Effector memory CD8-positive, alpha-beta T cell (primary cell): ENCODE measurements at regions not wholly inside any gene's neighbourhood (a gene's known extent, or its start where the extent isn't known, plus 50 kb on each side); places are given as distances from the start of the nearest gene placed in this dataset.

Experiments
- ATAC-seq: fragments of 150-1000 bp; cut with Tn5 transposase; replicated peaks from 2 replicates; pipeline ENCODE4 v1.10.0; 2021; ENCODE audit warnings: mild to moderate bottlenecking, moderate library complexity
- DNase-seq, 3 experiments: peaks; one replicate each; pipeline ENCODE4 v3.0.0; 2021
- H3K27ac Mint-ChIP-seq, 2 donors: one replicate each; pipeline ENCODE4 v1.8.0; 2022; ENCODE audit warnings: mild to moderate bottlenecking in 2 of 2, mixed read lengths in 2 of 2, moderate library complexity in 2 of 2
- H3K27me3 Mint-ChIP-seq, 2 donors: one replicate each; pipeline ENCODE4 v1.8.0; 2022; ENCODE audit warnings: mixed read lengths in 2 of 2
- H3K36me3 Mint-ChIP-seq: one replicate; pipeline ENCODE4 v1.8.0; 2022; ENCODE audit warnings: mild to moderate bottlenecking, moderate library complexity, mixed read lengths; ENCODE audit not compliant: insufficient read depth
- H3K4me1 Mint-ChIP-seq, 2 donors: one replicate each; pipeline ENCODE4 v1.8.0; 2022; ENCODE audit warnings: low read depth in 2 of 2, mixed read lengths in 2 of 2
- H3K4me3 Mint-ChIP-seq, 2 donors: one replicate each; pipeline ENCODE4 v1.8.0; 2022; ENCODE audit warnings: mild to moderate bottlenecking in 2 of 2, mixed read lengths in 2 of 2, moderate library complexity in 2 of 2
- H3K9me3 Mint-ChIP-seq, 2 donors: one replicate each; pipeline ENCODE4 v1.8.0; 2022; ENCODE audit warnings: mixed read lengths in 2 of 2

DNA sequence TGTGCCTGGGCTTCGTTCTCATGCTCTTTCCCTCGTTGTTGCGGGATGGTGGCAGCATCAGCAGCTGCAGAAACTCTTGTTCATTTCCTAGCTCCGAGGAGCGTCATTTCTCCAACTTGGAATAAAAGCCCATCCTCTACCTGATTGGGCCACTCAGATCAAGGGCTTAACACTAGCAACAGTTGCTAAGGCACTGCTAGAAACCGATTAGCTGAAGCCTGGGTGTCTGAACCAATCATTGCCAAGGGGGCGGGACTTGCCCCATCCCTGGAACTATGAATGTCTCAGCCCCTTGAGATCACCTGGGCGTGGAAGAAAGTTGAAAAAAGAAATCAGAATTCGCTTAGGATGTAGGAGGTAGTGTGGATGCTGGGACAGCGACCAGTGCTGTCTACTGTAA, 145.3 kb downstream of the FOXL1 start:
- no peak for ATAC-seq
- H3K27ac Mint-ChIP-seq, result no peak overlapping the region
- no peak for DNase-seq
- H3K4me1 Mint-ChIP-seq, result no peaks in the 10 kb centered on the region
- H3K36me3 Mint-ChIP-seq, result no peaks in the 10 kb centered on the region
- no peaks in the 10 kb centered on the region for H3K9me3 Mint-ChIP-seq
- no peak overlapping the region for H3K4me3 Mint-ChIP-seq
- H3K27me3 Mint-ChIP-seq, result peaks cover 23 to 65% of the 10 kb centered on the region in 2 donors

DNA sequence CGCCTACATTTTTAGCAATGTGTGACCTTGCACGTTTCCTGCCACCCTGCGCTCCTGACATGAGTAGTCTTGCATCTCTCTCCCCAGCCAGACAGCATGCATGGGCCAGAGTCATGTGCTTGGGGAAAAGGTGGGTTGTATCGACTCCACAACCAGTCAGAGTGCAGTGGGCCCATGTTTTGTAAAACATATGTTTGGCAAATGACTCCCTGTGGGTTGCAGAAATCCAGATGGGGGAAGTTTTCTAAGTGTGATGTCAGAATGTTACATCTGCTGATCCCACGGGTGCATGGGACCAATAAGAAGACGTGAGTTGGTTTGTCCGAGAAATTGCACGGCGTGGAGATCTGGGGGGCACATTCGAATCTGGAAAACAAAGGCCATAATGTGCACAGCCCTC, 147.1 kb downstream of the FOXL1 start:
- no peaks in the 10 kb centered on the region for H3K36me3 Mint-ChIP-seq
- no peak overlapping the region for H3K4me3 Mint-ChIP-seq
- ATAC-seq (no peak), DNase-seq (no peak)
- peaks cover 28 to 79% of the 10 kb centered on the region in 2 donors for H3K27me3 Mint-ChIP-seq
- no peaks in the 10 kb centered on the region for H3K9me3 Mint-ChIP-seq
- H3K27ac Mint-ChIP-seq, result no peak overlapping the region
- no peaks in the 10 kb centered on the region for H3K4me1 Mint-ChIP-seq

DNA sequence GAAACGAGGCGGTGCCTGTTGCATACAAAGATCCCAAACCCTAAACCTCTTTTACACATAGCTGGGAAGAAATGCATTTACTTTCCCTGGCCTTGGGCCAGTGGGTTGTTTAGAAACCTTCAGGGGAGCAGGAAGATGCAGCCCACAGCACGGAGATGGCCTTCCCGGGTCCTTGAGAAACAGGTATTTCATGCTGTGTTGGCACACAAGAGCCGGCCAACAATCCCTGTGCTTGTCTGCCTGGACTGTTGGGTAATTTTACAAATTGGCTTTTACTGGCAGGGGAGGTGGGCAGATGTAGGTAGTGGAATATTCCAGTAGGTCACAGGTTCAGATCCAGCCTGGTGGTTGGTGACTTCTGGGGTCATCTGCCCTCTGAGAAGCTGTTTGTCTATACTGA, 148.0 kb downstream of the FOXL1 start:
- Mint-ChIP-seq H3K4me3 (no peak overlapping the region), H3K27me3 (peaks cover 34 to 79% of the 10 kb centered on the region in 2 donors), H3K9me3 (no peaks in the 10 kb centered on the region), H3K36me3 (no peaks in the 10 kb centered on the region), H3K27ac (no peak overlapping the region), H3K4me1 (no peaks in the 10 kb centered on the region)
- DNase-seq, result no peak
- no peak for ATAC-seq

DNA sequence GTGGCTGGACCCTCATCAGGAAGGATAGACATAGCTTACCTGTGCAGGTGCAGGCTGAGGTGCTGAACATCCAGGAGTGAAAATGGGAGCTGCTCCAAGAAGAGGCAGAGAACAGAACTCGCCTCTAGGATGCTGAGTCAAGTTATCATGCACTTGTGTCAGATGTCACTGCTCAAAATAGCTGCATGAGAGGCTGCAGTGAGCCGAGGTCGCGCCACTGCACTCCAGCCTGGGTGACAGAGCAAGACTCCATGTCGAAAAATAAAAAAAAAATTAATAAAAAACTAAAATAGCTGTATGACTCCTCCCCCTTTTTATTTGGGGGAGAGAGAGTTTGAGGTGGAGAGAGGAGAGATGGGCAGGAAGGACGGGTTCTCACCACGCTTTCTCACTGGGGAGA, 148.8 kb downstream of the FOXL1 start:
- H3K27me3 Mint-ChIP-seq, result peaks cover 36 to 82% of the 10 kb centered on the region in 2 donors
- ATAC-seq, result no peak
- no peak overlapping the region for H3K27ac Mint-ChIP-seq
- DNase-seq, result no peak
- no peak overlapping the region for H3K4me3 Mint-ChIP-seq
- no peaks in the 10 kb centered on the region for H3K9me3 Mint-ChIP-seq
- no peaks in the 10 kb centered on the region for H3K4me1 Mint-ChIP-seq
- no peaks in the 10 kb centered on the region for H3K36me3 Mint-ChIP-seq

DNA sequence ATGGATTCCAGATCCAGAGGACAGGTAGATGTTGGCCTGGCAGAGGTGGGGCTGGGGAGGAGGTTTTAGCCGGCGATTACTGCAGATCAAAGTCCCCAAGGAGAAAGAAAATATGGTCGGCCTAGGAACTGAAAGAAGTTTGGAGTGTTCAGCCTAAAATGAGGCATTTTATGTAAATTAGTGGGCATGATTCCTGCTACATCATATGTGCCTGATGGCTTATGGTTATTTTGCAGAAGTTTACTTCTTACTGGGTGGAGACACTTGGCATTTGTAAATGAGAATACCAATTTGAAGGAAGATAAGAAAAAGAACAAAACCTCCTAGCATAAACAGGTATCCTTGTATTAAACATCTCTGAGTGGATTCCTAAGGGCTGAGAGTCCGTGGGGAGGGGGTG, 149.3 kb downstream of the FOXL1 start:
- no peak for ATAC-seq
- Mint-ChIP-seq H3K4me1 (no peaks in the 10 kb centered on the region), H3K36me3 (no peaks in the 10 kb centered on the region), H3K27ac (no peak overlapping the region), H3K27me3 (peaks cover 41 to 86% of the 10 kb centered on the region in 2 donors), H3K4me3 (no peak overlapping the region), H3K9me3 (no peaks in the 10 kb centered on the region)
- DNase-seq, result no peak

DNA sequence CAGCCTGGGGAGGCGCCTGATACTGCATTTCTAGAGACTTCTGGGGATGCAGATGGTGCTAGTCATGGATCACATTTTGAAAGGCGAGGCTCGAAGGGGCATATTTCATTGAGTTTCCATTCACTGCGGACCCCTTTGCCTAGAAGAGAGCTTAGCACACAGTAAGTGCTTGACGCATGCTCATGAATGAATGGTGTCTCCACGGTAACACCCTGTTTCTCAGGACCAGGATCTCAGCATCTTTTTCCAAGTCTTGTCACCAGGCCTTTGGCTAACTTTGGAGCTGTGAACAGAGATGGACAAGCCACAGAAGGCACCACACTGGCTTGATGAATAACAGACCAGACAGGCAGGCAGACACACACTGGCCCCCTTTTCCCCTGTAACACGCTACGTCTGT, 151.3 kb downstream of the FOXL1 start:
- no peak overlapping the region for H3K4me3 Mint-ChIP-seq
- no peak overlapping the region for H3K27ac Mint-ChIP-seq
- ATAC-seq, result no peak
- H3K27me3 Mint-ChIP-seq, result peaks cover 49 to 92% of the 10 kb centered on the region in 2 donors
- DNase-seq, result no peak
- H3K9me3 Mint-ChIP-seq, result no peaks in the 10 kb centered on the region
- H3K36me3 Mint-ChIP-seq, result no peaks in the 10 kb centered on the region
- H3K4me1 Mint-ChIP-seq, result peaks cover 0 to 2% of the 10 kb centered on the region in 2 donors

DNA sequence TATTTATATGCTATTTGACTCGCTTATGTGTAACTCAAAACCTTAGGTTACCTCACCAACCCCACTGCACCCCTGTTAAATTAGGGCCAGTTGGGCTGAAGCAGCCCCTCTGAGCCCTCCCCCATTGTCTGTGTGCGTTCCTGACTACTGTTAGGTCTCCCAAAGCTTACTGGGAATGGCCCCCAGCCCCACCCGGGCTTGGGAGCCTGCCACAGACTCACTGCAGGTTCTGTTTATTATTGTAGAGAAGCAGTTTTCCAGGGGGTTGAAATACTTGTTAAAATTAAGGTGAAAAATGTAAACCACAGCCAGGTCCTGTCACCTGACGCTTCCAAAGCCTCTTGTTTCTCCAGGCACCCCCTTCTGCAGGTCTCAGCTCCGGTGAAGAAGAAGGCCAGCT, 151.7 kb downstream of the FOXL1 start:
- no peak overlapping the region for H3K4me3 Mint-ChIP-seq
- ATAC-seq, result no peak
- peaks cover 49 to 95% of the 10 kb centered on the region in 2 donors for H3K27me3 Mint-ChIP-seq
- H3K27ac Mint-ChIP-seq, result no peak overlapping the region
- no peak for DNase-seq
- no peaks in the 10 kb centered on the region for H3K36me3 Mint-ChIP-seq
- H3K4me1 Mint-ChIP-seq, result peaks cover 0 to 2% of the 10 kb centered on the region in 2 donors
- H3K9me3 Mint-ChIP-seq, result no peaks in the 10 kb centered on the region

DNA sequence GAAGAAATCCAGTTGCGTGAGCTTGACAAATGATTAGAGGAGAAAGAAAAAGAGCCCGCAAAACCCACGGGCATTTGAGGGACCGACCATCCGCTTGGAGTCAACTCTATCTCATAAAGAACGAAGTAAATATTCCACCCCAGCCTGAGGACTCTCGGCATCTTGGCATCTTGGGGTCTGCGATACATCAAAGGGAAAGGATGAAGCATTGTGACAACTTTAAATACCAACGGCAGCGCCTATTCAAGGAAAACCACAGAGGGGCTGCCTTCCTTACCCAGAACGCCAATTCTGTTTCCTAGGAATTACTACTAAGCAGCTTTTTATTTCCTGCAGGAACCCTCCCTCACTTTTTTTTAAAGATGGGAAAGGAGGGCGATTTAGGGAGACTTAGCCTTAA, 152.2 kb downstream of the FOXL1 start:
- DNase-seq (no peak), ATAC-seq (no peak)
- Mint-ChIP-seq H3K9me3 (no peaks in the 10 kb centered on the region), H3K4me1 (peaks cover 0 to 2% of the 10 kb centered on the region in 2 donors), H3K27ac (no peak overlapping the region), H3K4me3 (no peak overlapping the region), H3K36me3 (no peaks in the 10 kb centered on the region), H3K27me3 (peaks cover 49 to 95% of the 10 kb centered on the region in 2 donors)

DNA sequence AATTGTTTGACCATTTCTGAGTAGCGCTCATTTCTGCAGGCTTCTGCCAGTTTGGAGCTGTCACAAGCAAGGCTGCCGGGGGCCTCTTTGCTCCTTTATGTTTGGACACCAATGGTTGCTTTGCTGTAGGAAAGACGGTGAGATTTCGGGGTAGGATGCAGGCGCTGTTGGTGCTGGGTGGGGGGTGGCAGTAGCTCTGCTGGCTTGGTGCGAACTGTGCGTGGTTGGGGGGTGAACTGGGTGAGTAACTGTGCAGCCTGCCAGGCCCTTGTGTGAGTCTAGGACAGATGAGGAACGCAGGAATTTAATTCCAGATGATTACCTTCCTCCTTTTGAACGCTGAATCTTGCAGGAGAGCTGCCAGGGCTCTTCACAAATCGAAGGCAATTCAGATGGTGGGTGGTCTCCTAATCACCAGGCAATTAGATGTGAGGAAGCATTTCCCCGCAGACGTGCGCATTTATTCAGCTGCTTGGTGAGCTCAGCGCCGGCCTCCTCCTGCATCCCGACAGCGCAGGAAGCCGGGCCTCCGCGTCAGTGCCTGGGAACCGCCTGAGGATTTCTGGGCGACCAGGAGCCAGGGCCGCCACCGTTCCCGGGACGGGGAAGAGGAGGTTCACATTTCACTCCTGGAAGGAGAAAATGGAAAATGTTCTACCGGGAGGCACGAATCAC, 154.4 kb downstream of the FOXL1 start:
- Mint-ChIP-seq H3K4me3 (no peak overlapping the region), H3K4me1 (peaks cover 0 to 2% of the 10 kb centered on the region in 2 donors), H3K9me3 (no peaks in the 10 kb centered on the region), H3K27ac (no peak overlapping the region), H3K36me3 (no peaks in the 10 kb centered on the region), H3K27me3 (peaks cover 45 to 99% of the 10 kb centered on the region in 2 donors)
- DNase-seq (no peak), ATAC-seq (no peak)

DNA sequence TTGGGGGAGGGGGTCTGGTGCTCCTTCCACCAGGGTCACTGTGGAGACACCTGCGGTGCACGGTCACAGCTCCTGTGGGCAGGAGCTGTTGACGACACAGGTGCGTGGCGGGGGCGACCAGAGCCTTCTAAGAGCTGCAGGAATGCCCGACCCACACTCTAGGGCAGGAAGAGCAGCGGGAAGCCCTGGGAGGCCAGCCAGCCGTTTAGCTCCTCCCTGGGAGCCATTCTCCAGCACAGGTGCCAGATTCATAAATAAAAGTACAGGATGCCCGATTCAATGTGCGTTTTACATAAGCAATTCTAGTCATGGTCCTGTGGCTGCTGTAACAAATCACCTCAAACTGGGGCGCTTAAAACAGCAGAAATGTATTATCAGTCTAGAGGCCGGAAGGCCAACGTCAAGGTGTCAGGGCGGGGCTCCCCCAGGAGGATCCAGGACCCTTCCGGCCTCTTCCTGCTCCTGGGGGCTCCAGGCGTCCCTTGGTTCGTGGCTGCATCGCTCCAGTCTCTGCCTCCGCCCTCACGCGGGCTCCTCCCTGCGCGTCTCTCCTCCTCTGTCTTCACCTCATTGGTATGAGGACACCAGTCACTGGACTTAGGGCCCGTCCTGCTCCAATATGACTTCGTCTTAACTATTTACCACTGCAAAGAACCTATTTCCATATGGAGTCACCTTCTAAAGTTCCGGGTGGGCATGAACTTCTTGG, 155.4 kb downstream of the FOXL1 start:
- H3K27ac Mint-ChIP-seq, result no peak overlapping the region
- H3K4me3 Mint-ChIP-seq, result no peak overlapping the region
- H3K4me1 Mint-ChIP-seq, result peaks cover 0 to 2% of the 10 kb centered on the region in 2 donors
- ATAC-seq, result no peak
- peaks cover 42 to 99% of the 10 kb centered on the region in 2 donors for H3K27me3 Mint-ChIP-seq
- H3K36me3 Mint-ChIP-seq, result no peaks in the 10 kb centered on the region
- no peak for DNase-seq
- H3K9me3 Mint-ChIP-seq, result no peaks in the 10 kb centered on the region

DNA sequence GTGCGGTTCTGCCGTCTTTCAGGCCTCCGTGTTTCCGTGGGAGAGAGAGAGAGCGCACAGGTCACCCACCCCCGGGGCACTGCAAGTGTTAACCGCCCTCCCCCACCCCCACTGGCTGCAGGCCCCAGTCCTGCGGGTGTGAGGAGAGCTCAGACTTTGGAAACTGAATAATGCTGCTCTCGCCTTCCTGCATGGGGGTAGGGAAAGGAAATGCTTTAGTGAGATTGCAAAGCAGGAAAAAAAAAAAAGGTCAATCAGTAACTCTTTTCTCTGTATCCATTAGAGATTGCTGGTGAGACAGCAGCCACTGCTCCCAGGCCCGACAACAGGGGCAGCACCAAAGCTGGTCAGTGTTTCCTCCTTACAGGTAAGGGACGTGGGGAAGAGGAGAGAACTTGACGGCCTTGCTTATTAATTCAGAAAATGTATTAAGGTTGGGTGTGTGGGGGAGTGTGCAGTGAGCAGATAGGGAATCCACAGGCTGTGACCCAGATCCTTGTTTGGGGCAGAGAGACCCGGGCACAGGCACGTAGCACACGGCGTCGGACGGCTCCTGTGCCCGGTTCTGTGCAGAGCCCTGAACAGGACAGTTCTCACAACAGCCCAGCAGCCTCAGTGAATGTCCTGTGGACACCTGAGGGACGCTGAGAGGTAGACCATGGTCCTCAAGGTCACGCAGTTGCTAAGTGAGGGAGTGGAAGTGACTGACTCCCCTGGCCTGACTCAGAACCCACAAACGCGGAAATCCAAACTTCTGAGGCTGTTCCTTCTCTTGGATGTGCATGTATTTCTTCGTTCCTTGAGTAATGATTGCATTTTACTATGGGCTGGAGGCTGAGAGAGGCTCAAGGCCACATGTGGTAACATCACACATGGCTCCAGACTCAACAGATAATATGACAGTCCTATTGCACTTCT, 156.5 kb downstream of the FOXL1 start:
- no peak overlapping the region for H3K27ac Mint-ChIP-seq
- no peak for ATAC-seq
- DNase-seq, result no peak
- H3K4me3 Mint-ChIP-seq, result no peak overlapping the region
- no peaks in the 10 kb centered on the region for H3K9me3 Mint-ChIP-seq
- no peaks in the 10 kb centered on the region for H3K36me3 Mint-ChIP-seq
- H3K27me3 Mint-ChIP-seq, result peaks cover 52 to 100% of the 10 kb centered on the region in 2 donors
- peaks cover under 1 to 2% of the 10 kb centered on the region in 2 donors for H3K4me1 Mint-ChIP-seq

DNA sequence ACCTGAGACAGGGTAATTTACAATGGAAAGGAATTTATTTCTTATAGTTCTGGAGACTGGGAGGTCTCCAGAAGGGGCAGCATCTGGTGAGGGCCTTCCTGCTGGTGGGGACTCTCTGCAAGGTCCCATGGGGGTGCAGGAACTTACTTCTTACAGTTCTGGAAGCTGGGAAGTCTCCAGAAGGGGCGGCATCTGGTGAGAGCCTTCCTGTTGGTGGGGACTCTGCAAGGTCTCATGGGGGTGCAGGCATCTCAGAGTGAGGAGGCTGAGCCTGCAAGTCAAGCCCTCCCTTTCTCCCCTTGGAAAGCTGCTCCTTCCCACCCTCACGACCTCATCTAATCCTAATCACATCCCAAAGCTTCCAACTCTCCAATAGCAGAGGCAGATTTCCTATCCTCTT, 157.4 kb downstream of the FOXL1 start:
- Mint-ChIP-seq H3K4me1 (peaks cover 4 to 6% of the 10 kb centered on the region in 2 donors), H3K36me3 (no peaks in the 10 kb centered on the region), H3K27me3 (peaks cover 51 to 100% of the 10 kb centered on the region in 2 donors), H3K4me3 (no peak overlapping the region), H3K27ac (no peak overlapping the region), H3K9me3 (no peaks in the 10 kb centered on the region)
- no peak for ATAC-seq
- DNase-seq, result no peak

DNA sequence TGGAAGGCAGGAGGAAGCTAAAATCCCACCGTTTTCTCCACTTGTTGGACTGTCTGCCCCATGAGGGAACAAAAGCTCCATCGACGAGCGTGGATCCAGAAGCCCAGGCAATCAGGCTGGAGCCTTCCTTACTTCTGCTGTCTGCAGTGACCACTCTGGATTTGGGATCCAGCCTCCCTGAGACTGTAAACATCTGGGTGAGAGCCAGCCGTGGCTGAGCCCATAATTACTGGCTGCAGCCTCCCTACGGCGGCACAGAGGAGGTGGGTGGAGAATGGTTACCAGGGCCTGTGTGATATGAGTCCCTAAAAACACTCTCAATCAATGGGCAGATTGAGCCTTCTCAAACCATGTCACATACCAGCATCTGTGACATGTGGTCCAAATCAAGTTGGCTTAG, 158.2 kb downstream of the FOXL1 start:
- Mint-ChIP-seq H3K36me3 (no peaks in the 10 kb centered on the region), H3K9me3 (no peaks in the 10 kb centered on the region), H3K27me3 (peaks cover 51 to 100% of the 10 kb centered on the region in 2 donors), H3K4me3 (no peak overlapping the region), H3K4me1 (peaks cover 9 to 10% of the 10 kb centered on the region in 2 donors), H3K27ac (no peak overlapping the region)
- ATAC-seq (no peak), DNase-seq (no peak)
